ENCODE measurements at regions not wholly inside any gene's neighbourhood (a gene's known extent, or its start where the extent isn't known, plus 50 kb on each side); places are given as distances from the start of the nearest gene placed in this dataset.
"Not testable (repeated sequence)": the region's sequence is repeated elsewhere in the genome, so short reads cannot be mapped to it uniquely, and the experiment has no call there.

GRCh38 chr12:59131462-59131861, 211.2 kb upstream of the LRIG3 start:
- DNase-seq, result no peak

DNA sequence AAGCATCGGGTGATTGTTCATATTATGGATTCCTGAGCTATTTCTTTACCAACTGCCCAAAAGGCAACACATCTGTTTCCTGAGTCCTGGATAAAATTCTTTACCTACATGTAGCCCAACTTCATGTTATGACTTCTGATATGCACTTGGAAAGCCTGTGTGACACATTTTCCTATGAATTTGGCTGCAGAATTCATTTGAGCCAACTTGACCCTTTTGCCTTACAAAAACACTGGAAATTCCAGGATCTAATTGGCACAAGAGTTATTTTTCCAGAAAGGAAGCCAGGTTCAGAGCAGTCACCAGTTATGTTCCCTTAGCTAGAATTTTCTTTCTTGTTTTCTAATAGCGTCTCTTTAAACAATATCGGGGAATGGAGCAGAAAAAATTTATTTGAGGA, 202.5 kb upstream of the LRIG3 start:
- no peak for DNase-seq

DNA sequence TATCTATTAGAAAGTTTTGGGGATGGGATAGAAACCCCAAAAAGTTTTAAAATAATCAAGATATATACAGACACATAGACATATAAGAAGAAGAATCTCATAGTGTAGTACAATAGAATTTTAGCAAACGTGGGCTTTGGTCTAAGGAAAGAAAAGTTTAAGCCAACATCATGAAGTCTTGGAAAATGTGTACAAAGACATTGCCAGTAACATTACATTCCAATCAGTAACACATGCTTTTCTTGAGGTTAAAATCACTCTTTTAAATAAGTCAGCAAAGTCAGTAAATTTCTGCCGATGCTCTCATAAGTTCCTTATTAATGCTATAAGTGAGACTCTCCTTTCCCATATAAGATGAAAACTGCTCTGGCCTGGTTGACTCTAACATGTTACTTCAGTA, 201.1 kb upstream of the LRIG3 start:
- no peak for DNase-seq

GRCh38 chr12:59119676-59120075, 199.4 kb upstream of the LRIG3 start:
- no peak for DNase-seq

- no peak for DNase-seq
Observed at GRCh38 chr12:59118356-59118755, 198.1 kb upstream of the LRIG3 start.

- DNase-seq, result no peak
Observed at GRCh38 chr12:59115995-59116394, 195.7 kb upstream of the LRIG3 start.

DNA sequence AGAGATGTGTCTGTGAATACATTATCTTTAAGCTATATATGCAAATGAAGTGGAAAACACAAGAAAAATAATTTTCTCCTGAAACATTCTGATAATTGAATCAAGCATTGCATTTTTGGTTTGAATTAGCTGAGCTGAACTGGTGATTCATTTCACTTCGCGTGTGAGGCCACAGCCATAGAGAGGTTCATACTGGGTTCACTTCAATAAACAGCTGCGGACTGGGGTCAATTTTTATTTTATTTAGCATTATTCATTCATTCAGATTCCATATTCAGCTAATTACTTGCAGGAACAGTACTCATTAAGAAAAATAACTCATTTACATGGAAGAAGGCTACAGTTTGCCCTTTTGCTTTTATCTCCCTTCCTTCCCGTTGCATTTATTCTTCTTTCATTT, 195.2 kb upstream of the LRIG3 start:
- DNase-seq, result no peak

GRCh38 chr12:59113831-59114615, 193.7 kb upstream of the LRIG3 start:
- DNase-seq, result peak; percentile 92

DNA sequence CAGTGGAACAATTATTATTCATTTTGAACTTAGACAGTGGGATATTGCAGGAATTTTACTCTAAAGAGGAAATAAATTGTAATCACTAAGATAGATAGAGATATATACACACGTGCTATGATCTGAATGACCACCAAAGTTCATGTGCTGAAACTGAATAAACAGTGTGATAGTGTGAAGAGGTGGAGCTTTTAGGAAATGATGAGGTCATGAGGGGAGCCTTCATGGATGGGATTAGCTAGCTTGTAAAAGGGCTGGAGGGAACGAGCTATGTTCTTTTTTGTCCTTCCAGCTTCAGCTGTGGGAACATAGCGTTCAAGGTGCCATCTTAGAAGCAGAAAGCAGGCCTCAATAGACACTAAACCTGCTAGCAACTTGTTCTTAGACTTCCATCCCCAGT, 191.5 kb upstream of the LRIG3 start:
- DNase-seq, result no peak

DNA sequence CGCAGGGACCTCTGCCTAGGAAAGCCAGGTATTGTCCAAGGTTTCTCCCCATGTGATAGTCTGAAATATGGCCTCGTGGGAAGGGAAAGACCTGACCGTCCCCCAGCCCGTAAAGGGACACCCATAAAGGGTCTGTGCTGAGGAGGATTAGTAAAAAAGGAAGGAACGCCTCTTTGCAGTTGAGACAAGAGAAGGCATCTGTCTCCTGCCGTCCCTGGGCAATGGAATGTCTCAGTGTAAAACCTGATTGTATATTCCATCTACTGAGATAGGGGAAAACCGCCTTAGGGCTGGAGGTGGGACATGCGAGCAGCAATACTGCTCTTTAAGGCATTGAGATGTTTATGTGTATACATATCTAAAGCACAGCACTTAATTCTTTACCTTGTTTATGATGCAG, 188.2 kb upstream of the LRIG3 start:
- DNase-seq, result not testable (repeated sequence)

DNA sequence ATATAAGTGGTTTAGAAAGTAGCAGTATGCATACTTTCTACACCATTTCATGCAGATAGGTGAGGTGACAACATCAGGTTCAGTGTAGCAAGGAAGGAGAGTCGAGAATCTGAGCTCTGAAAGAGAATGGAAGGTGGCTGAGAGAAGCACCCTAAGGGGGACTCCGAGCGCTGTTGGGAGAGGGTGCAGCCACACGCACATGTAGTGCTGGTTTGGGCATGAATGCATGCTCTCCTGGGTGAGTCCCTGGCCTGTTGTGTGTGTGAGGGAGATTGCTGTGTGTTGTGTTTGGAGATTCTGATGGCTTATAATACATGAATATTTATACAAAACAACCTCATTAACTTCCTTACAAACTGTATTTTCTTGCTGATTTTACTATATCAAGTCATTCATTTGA, 180.3 kb upstream of the LRIG3 start:
- no peak for DNase-seq

- no peak for DNase-seq
Observed at GRCh38 chr12:59097876-59098275, 177.6 kb upstream of the LRIG3 start.

- DNase-seq, result no peak
Observed at GRCh38 chr12:59096246-59096645, 175.9 kb upstream of the LRIG3 start.

GRCh38 chr12:59093073-59093772, 172.9 kb upstream of the LRIG3 start:
- no peak for DNase-seq

DNA sequence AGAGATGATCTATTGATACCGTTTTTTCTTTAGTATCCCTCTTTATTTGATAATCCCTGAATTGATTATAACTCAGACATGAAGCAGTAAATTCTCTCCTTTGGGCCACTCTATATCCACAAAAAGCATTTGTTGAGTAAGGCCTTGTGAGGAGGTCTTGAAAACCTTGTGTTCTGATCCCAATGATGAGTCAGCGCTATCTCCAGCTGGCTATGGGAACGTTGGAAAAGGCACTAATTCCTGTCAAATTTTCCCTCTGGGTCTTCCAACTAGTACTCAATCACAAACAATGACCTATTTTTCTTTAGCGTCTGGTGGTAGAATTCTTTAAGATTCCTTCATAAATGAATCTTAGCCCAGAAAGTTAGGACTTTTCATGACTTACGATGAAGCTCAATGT, 168.4 kb upstream of the LRIG3 start:
- DNase-seq, result no peak

GRCh38 chr12:59087691-59088090, 167.4 kb upstream of the LRIG3 start:
- no peak for DNase-seq

DNA sequence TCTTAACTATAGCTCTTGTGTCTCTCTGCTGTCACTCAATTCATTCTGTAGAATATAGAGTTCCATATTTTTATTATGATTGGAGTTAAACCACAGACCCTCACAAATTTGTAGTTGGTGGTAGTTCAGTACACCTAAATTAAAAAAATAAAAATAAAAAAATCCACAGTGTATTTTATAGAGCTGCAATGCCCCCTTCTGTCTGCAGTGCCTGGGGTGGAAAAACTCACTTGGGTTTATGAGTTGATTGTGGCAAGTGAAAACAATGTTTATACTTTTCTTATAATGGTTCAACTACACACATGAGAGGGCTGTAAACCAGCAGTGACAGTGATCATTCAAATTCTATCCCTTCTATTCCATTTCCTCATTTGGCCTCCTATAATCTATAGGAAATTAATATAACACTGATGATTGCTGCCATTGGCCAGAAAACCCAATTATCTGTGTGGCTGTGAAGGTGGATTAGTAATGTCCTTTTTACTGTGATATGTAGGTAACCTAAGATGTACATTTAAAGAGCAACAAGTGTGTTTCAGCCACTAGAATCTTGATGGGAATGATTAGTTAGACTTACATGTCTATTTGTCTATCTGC, 166.9 kb upstream of the LRIG3 start:
- DNase-seq, result no peak

DNA sequence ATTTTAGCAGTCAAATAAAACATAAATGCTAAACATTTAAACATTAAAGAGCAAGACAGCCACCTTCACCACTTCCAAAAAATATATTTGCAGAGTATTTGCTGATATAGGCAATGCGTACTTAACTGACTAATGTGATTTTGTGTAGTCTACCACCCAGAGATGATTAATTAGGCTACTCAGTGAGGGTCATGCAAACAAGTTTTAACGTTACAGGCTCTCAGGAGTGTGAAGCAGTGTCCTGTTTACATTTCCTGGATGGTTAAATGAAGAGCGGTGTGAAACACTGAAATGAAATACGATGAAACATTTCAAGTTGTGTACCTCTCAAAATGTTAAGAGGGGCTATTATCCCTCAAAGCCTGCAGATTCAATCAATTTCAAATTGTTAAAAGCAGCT, 165.8 kb upstream of the LRIG3 start:
- no peak for DNase-seq

- no peak for DNase-seq
Observed at GRCh38 chr12:59085690-59086089, 165.4 kb upstream of the LRIG3 start.

GRCh38 chr12:59084511-59085375, 164.4 kb upstream of the LRIG3 start:
- DNase-seq, result peak; percentile 57

GRCh38 chr12:59082952-59083351, 162.6 kb upstream of the LRIG3 start:
- DNase-seq, result no peak

DNA sequence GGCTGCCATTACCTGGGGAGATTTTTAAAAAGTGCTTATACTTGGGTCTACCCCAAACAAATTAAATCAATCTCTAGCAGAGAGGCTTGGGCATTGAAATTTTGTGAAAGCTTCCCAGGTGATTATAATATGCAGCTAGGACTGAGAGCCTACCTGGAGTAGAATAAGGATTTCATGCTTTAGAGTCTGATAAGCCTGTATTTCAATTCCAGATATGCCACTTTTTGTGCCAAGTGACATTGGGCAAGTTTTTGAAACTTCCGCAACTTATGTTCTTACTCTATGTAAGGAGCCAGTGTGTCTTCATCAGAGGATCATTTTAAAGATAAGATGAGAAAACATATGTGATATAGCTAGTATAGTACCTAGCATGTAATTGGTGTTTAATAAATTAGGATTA, 159.8 kb upstream of the LRIG3 start:
- DNase-seq, result no peak

DNA sequence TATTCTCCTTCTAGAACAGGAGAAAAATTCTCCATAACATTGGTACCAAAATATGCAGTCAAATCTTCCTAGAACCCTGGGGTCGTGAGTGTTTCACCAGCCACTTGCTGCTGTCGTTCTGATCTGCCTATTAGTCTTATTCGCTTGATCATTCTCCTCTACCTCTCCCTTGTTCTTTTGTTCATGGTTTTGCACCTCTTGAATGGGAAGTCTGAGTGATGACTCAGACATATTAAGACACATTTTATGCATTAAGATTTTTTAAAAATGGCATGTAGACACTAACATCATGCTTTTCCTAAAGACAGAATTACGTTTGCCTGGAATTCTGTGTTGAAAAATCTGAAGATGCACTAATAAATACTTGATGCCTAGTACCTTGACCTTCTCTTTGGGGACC, 159.2 kb upstream of the LRIG3 start:
- DNase-seq, result no peak

Data from GOT3 (cell line).